GM12891 (cell line): ENCODE measurements at regions not wholly inside any gene's neighbourhood (a gene's known extent, or its start where the extent isn't known, plus 50 kb on each side); places are given as distances from the start of the nearest gene placed in this dataset.

Experiments
- POLR2A ChIP-seq: IDR thresholded peaks from 2 replicates; pipeline ENCODE4 v1.6.1; 2011; ENCODE audit warnings: low read depth, low read length, control low read depth
- POLR2AphosphoS5 ChIP-seq: IDR thresholded peaks from 2 replicates; pipeline ENCODE4 v1.6.1; 2011; ENCODE audit warnings: low read depth, low read length, control low read depth
- POU2F2 ChIP-seq: IDR thresholded peaks from 2 replicates; pipeline ENCODE4 v1.6.1; 2011; ENCODE audit warnings: low read depth, mild to moderate bottlenecking, control low read depth, low read length, moderate library complexity
- TAF1 ChIP-seq: IDR thresholded peaks from 2 replicates; pipeline ENCODE4 v1.6.1; 2011; ENCODE audit warnings: low read depth, low read length, control low read depth

- TF ChIP-seq POLR2AphosphoS5 (no peak), POU2F2 (no peak), TAF1 (no peak), POLR2A (no peak)
These were observed 83.7 kb upstream of the CRHR1 start for GRCh38 chr17:45700171-45701090.
